ENCODE measurements at regions not wholly inside any gene's neighbourhood (a gene's known extent, or its start where the extent isn't known, plus 50 kb on each side); places are given as distances from the start of the nearest gene placed in this dataset.

DNA sequence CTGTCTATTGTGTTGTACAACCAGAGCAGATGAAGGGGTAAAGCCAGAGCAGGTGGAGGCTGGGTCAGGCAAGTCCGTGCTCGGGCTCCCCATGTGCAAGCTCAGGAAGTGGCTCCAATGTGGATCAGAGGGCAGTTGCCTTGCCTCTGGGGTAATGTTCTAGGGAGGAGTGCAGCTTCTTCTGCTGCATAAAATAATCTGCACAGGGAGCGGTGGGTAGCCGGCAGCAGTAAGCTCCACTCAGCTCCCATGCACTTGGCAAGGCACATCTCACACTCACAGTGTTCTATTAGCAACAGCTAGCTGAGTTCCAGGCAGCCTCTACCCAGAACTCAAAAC, 565.3 kb upstream of the SLITRK1 start (continued):
- TF ChIP-seq ZNF114 (CRISPR knock-in tag; IDR thresholded peaks at IDR 0.05), result no peak
- no peak for TF ChIP-seq EZH2phosphoT487 (IDR thresholded peaks at IDR 0.05; ENCODE audit: unreplicated experiment)
- TF ChIP-seq REST (IDR thresholded peaks at IDR 0.05; ENCODE audit: unreplicated experiment), result no peak

DNA sequence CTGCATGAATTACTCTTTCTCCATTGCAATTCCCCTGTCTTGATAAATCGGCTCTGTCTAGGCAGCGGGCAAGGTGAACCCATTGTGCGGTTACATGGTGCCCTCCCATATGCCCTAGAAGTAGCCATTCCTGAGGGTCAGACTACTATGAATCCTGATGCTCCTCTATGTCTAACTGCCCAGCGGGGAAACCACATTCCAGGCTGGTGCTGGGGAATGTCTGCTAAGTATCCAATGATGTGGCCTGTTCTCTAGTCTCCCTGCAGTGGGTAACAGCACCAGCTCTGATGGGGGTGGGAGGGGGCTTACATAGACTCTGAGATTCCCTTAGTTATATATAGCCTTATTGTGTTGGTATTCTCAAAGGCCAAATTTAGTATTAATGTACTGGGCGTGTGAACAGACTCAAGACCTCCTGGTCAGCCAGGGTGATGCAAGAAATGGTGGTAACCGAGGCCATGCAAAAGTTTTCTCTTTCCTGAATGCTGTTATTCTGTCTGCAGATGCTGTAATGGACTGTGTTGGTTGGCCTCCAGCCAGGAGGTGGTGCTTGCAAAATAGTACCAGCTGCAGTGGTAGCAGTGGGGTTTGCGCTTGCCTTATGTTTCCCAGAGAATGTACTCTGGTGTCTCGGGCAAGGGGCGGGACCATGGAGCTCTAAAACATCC, 564.8 kb upstream of the SLITRK1 start:
- Mint-ChIP-seq H3K4me3 (no peak overlapping the region), H3K9me3 (no peaks in the 10 kb centered on the region; the same call in 1 of the 3 replicates), H3K4me1 (peaks cover 8% of the 10 kb centered on the region; the same call in 2 of the 3 replicates), H3K27me3 (ENCODE audit: insufficient read depth, low read depth, poor library complexity) (peaks cover 3% of the 10 kb centered on the region), H3K36me3 (ENCODE audit: low read depth) (no peaks in the 10 kb centered on the region), H3K27ac (peak overlapping the region; percentile 4; the same call in 1 of the 2 replicates)
- H3K79me2 ChIP-seq (replicated peaks; ENCODE audit: insufficient read depth), result no peaks in the 10 kb centered on the region
- H3F3A ChIP-seq (replicated peaks; ENCODE audit: low read depth), result no peaks in the 10 kb centered on the region
- no peak overlapping the region for H3K4me3 ChIP-seq
- DNase-seq (ENCODE audit: low spot score), result peak; percentile 8
- H4K20me1 ChIP-seq (replicated peaks; ENCODE audit: insufficient read depth), result no peaks in the 10 kb centered on the region
- H3K4me2 ChIP-seq, result no peak overlapping the region
- peak; percentile 45; the same call in 2 of the 3 replicates for ATAC-seq
- H3K36me3 ChIP-seq (ENCODE audit: insufficient read depth), result no peaks in the 10 kb centered on the region
- no peaks in the 10 kb centered on the region for H3K4me1 ChIP-seq (ENCODE audit: insufficient read depth)
- 0 out of 2 replicates have a peak overlapping the region, but pooled peaks have one; percentile 69 for H2AFZ ChIP-seq
- H3K27me3 ChIP-seq (ENCODE audit: insufficient read depth), result no peaks in the 10 kb centered on the region
- no peaks in the 10 kb centered on the region for H3K9me2 ChIP-seq (ENCODE audit: insufficient read depth)
- H3K27ac ChIP-seq (ENCODE audit: low read depth), result no peak overlapping the region
- TF ChIP-seq REST (IDR thresholded peaks at IDR 0.05; ENCODE audit: unreplicated experiment) (no peak), ZNF114 (CRISPR knock-in tag; IDR thresholded peaks at IDR 0.05) (no peak), EZH2phosphoT487 (IDR thresholded peaks at IDR 0.05; ENCODE audit: unreplicated experiment) (no peak), ZNF331 (CRISPR knock-in tag; IDR thresholded peaks at IDR 0.05; ENCODE audit: low read depth) (no peak), EZH2 (IDR thresholded peaks at IDR 0.05; ENCODE audit: low read depth, unreplicated experiment) (no peak), STAT1 (IDR thresholded peaks at IDR 0.05; ENCODE audit: unreplicated experiment) (no peak), CREB1 (CRISPR knock-in tag; IDR thresholded peaks at IDR 0.05; ENCODE audit: low read depth) (no peak)
- TF ChIP-seq, protein P1, sequence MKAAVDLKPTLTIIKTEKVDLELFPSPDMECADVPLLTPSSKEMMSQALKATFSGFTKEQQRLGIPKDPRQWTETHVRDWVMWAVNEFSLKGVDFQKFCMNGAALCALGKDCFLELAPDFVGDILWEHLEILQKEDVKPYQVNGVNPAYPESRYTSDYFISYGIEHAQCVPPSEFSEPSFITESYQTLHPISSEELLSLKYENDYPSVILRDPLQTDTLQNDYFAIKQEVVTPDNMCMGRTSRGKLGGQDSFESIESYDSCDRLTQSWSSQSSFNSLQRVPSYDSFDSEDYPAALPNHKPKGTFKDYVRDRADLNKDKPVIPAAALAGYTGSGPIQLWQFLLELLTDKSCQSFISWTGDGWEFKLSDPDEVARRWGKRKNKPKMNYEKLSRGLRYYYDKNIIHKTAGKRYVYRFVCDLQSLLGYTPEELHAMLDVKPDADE (IDR thresholded peaks at IDR 0.05), result no peak
